VCaP (cell line): ENCODE measurements at regions not wholly inside any gene's neighbourhood (a gene's known extent, or its start where the extent isn't known, plus 50 kb on each side); places are given as distances from the start of the nearest gene placed in this dataset.

Experiments used
- H3K27ac ChIP-seq: fragments of 450-650 bp; 2 replicates; pipeline ENCODE4 v1.5.1; 2017
- CTCF ChIP-seq: fragments of 450-650 bp; conservative IDR thresholded peaks from 2 replicates; pipeline ENCODE4 v1.5.1; 2017; ENCODE audit warnings: mild to moderate bottlenecking, moderate library complexity

- H3K27ac ChIP-seq: no peak overlapping the region
- no peak for TF ChIP-seq CTCF
These were observed 72.6 kb upstream of the ALDH1A3 start for GRCh38 chr15:100807028-100807427.

- H3K27ac ChIP-seq: no peak overlapping the region
- TF ChIP-seq CTCF: no peak
These were observed 70.9 kb upstream of the ALDH1A3 start for GRCh38 chr15:100808691-100809090.

- TF ChIP-seq CTCF: no peak
- H3K27ac ChIP-seq: no peak overlapping the region
These were observed 70.5 kb upstream of the ALDH1A3 start for GRCh38 chr15:100809151-100809550.

GRCh38 chr15:100809587-100809986, 70.0 kb upstream of the ALDH1A3 start:
- no peak overlapping the region for H3K27ac ChIP-seq
- no peak for TF ChIP-seq CTCF

- H3K27ac ChIP-seq: no peak overlapping the region
- TF ChIP-seq CTCF: no peak
These were observed 69.4 kb upstream of the ALDH1A3 start for GRCh38 chr15:100810229-100810628.

- TF ChIP-seq CTCF: no peak
- no peak overlapping the region for H3K27ac ChIP-seq
These were observed 68.8 kb upstream of the ALDH1A3 start for GRCh38 chr15:100810831-100811230.

GRCh38 chr15:100812802-100813201, 66.8 kb upstream of the ALDH1A3 start:
- no peak overlapping the region for H3K27ac ChIP-seq
- no peak for TF ChIP-seq CTCF

- no peak overlapping the region for H3K27ac ChIP-seq
- no peak for TF ChIP-seq CTCF
These were observed 60.7 kb upstream of the ALDH1A3 start for GRCh38 chr15:100818927-100819326.
